GM12875 (cell line): ENCODE measurements at regions not wholly inside any gene's neighbourhood (a gene's known extent, or its start where the extent isn't known, plus 50 kb on each side); places are given as distances from the start of the nearest gene placed in this dataset.

Experiments
- H3K4me3 ChIP-seq: one replicate; pipeline ENCODE4 v1.5.1; 2011; ENCODE audit warnings: low read depth, low read length, control low read depth
- TF ChIP-seq, protein P1 (sequence below): IDR thresholded peaks from 2 replicates; pipeline ENCODE4 v1.5.1; 2011; ENCODE audit warnings: low read depth, mild to moderate bottlenecking, control low read depth, inconsistent platforms, low read length, moderate library complexity, borderline replicate concordance; ENCODE audit not compliant: insufficient read depth

DNA sequence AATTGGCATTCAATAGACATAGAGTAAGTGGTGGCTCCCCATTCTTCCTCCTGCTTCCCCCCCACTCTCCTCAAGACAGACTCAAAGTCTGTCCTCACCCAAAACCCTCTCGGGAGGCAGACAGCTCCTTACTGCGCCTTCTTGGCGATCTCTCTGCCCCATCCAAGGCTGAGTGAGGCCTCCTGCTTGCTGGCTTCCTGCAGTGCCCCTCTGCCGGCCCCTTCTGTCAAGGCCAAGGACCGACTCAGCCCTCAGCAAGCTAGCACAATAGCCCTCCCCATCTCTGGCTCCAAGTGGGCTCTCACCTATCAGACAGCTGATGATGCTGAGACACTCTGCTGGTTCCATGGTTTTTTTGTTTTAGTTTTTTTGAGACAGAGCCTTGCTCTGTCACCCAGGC lies 62.5 kb upstream of the DLK1 start:
- TF ChIP-seq, protein P1, sequence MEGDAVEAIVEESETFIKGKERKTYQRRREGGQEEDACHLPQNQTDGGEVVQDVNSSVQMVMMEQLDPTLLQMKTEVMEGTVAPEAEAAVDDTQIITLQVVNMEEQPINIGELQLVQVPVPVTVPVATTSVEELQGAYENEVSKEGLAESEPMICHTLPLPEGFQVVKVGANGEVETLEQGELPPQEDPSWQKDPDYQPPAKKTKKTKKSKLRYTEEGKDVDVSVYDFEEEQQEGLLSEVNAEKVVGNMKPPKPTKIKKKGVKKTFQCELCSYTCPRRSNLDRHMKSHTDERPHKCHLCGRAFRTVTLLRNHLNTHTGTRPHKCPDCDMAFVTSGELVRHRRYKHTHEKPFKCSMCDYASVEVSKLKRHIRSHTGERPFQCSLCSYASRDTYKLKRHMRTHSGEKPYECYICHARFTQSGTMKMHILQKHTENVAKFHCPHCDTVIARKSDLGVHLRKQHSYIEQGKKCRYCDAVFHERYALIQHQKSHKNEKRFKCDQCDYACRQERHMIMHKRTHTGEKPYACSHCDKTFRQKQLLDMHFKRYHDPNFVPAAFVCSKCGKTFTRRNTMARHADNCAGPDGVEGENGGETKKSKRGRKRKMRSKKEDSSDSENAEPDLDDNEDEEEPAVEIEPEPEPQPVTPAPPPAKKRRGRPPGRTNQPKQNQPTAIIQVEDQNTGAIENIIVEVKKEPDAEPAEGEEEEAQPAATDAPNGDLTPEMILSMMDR = no peak
- H3K4me3 ChIP-seq = no peak overlapping the region

DNA sequence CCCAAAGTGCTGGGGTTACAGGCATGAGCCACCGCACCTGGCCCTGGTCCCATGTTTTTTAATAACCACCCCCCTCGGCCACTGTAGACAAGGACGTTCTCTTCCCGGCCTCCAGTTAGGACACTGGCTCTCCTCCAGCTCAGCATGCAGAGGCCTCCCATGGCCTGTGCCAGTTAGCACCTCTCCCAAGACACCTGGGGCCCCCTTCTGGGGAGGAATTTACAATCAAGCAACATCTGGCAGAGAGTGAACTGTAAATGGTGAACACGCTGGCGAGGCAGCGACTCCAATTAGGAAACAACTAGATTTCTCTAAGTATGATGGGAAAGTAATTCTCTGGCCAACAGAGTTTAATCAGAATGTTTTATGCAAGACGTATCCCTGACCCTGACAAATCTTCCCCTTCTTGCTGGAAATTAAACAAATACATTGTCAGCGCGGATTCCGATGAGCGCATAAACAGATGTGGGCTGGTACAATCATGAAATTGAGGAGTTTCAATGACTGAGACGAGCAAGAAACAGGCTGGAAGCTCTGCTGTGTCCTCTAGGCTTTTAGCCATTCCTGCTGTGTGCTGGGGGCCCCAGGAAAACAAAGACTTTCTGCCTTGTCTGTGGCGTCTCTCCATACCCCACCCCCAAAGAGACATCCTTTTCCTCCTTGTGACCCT lies 61.7 kb upstream of the DLK1 start:
- no peak overlapping the region for H3K4me3 ChIP-seq
- TF ChIP-seq, protein P1 = no peak

GRCh38 chr14:100665511-100666032 lies 61.1 kb upstream of the DLK1 start:
- no peak overlapping the region for H3K4me3 ChIP-seq
- TF ChIP-seq, protein P1 = no peak

- no peak overlapping the region for H3K4me3 ChIP-seq
- TF ChIP-seq, protein P1 = no peak
These were observed 60.3 kb upstream of the DLK1 start for GRCh38 chr14:100666403-100666802.

DNA sequence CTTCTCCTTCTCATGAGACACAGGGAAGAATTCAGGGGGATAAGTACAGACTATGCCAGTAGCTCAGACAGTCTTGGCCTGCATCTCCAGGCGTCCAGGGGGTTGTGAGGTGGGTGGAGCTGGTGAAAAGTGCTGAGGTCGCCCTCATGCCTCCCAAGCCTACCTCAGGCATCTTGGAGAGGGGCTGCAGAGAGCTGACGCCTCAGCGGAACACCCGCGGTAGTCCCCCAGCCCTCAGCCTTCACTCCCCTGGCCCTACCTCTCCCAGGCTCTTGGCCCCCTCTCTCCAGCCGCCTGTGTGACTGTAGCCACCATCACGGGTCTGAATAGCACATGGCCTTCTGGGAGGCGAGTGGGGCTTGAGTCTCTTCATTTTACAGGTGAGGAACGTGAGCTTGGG lies 59.8 kb upstream of the DLK1 start:
- TF ChIP-seq, protein P1 = no peak
- no peak overlapping the region for H3K4me3 ChIP-seq

GRCh38 chr14:100667656-100668055 lies 59.0 kb upstream of the DLK1 start:
- no peak overlapping the region for H3K4me3 ChIP-seq
- TF ChIP-seq, protein P1 = no peak

DNA sequence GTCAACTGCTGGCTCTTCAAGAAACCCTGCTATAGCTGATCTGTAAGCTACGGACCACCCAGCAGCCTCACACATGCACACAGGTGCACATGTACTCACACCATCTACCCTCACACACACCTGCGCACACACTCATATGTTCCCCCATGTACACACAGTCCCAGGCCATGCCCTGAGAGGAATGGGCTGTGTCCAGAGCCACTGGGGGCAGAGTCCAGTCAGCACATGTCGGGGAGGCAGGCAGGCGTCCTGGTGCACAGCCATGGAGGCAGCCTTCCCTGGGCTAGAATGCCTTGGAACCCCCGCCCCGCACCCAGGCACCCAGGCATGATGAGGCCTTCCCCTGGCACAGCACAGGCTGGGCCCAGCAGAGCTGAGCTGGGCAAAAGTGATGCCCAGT lies 58.3 kb upstream of the DLK1 start:
- TF ChIP-seq, protein P1 = no peak
- no peak overlapping the region for H3K4me3 ChIP-seq
